NB4 (cell line): ENCODE measurements at regions not wholly inside any gene's neighbourhood (a gene's known extent, or its start where the extent isn't known, plus 50 kb on each side); places are given as distances from the start of the nearest gene placed in this dataset.

Source experiments
- CTCF ChIP-seq: IDR thresholded peaks from one replicate; pipeline ENCODE4 v1.5.1; 2012; ENCODE audit warnings: low read depth, low read length
- MYC ChIP-seq: IDR thresholded peaks from 2 replicates; pipeline ENCODE4 v1.6.1; 2011; ENCODE audit warnings: low read depth, low read length
- POLR2A ChIP-seq: IDR thresholded peaks from 2 replicates; pipeline ENCODE4 v1.6.1; 2011; ENCODE audit warnings: mild to moderate bottlenecking; ENCODE audit not compliant: insufficient read length; ENCODE audit errors: extremely low read depth

DNA sequence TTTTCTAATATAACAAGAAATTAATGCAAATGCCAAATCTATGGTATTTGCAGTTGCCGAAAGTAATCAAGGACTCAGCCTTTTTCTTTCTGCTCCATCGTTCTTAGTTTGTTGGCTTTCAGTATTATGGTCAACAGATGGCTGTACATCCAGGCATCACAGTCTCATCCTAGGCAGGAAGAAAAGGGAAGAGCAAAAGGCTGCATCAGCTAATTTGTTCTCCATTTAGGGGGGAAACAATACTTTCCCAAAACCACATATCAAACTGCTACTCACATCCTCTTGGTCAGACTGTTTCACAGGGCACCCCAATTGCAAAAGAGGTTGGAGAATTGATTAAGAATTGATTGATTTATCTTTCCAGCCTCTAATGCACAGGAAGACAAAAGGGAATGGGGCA, 89.3 kb downstream of the MDH1 start:
- TF ChIP-seq CTCF (no peak), POLR2A (no peak), MYC (no peak)
